MCF 10A (cell line): ENCODE measurements at regions not wholly inside any gene's neighbourhood (a gene's known extent, or its start where the extent isn't known, plus 50 kb on each side); places are given as distances from the start of the nearest gene placed in this dataset.

Source experiments
- BruUV-seq: library from RNA; stranded (reverse); fragments of 400-500 nt; replicated peaks from 2 replicates; lab custom pipeline; 2021; lab: Mats Ljungman, UMichigan
- CTCF ChIA-PET: fragments of 300-600 bp; sonication (Branson Sonifier 250); formaldehyde crosslinking; extraction: SDS; loops from one replicate; lab custom pipeline; 2021; ENCODE audit warnings: antibody characterized with exemption, inconsistent platforms; lab: Yijun Ruan, JAX
- POLR2A ChIA-PET: fragments of 300-600, 350-650 bp; sonication (Branson Sonifier 250); formaldehyde crosslinking; extraction: SDS; loops from one replicate; lab custom pipeline; 2020; ENCODE audit warnings: antibody characterized with exemption, inconsistent platforms; lab: Yijun Ruan, JAX
- DNase-seq: peaks from one replicate; pipeline ENCODE4 v3.0.0-alpha.2; 2018; ENCODE audit not compliant: unreplicated experiment
- H3K27ac Mint-ChIP-seq: one replicate; pipeline ENCODE4 v1.8.0; 2022; ENCODE audit warnings: mild to moderate bottlenecking, low read depth, mixed read lengths; ENCODE audit not compliant: unreplicated experiment
- H3K27me3 Mint-ChIP-seq: one replicate; pipeline ENCODE4 v1.8.0; 2022; ENCODE audit warnings: mixed read lengths; ENCODE audit not compliant: insufficient read depth, unreplicated experiment
- H3K36me3 Mint-ChIP-seq: one replicate; pipeline ENCODE4 v1.8.0; 2022; ENCODE audit warnings: mild to moderate bottlenecking, moderate library complexity, mixed read lengths; ENCODE audit not compliant: insufficient read depth, unreplicated experiment
- H3K4me1 Mint-ChIP-seq: one replicate; pipeline ENCODE4 v1.8.0; 2022; ENCODE audit warnings: mixed read lengths; ENCODE audit not compliant: insufficient read depth, unreplicated experiment
- H3K4me3 Mint-ChIP-seq: one replicate; pipeline ENCODE4 v1.8.0; 2022; ENCODE audit warnings: mild to moderate bottlenecking, moderate library complexity, mixed read lengths; ENCODE audit not compliant: unreplicated experiment
- H3K9me3 Mint-ChIP-seq: one replicate; pipeline ENCODE4 v1.8.0; 2022; ENCODE audit warnings: mixed read lengths; ENCODE audit not compliant: unreplicated experiment
- intact Hi-C: fragments of 100-400 bp; cut with micrococcal nuclease; formaldehyde crosslinking; loops from 2 replicates; pipeline ENCODE4 v1.14.1; 2022
- TF ChIP-seq, protein P1 (sequence below): fragments of 200-600 bp; IDR thresholded peaks from one replicate; pipeline ENCODE4 v1.8.0; 2022; ENCODE audit warnings: antibody characterized with exemption, mild to moderate bottlenecking; ENCODE audit not compliant: unreplicated experiment

DNA sequence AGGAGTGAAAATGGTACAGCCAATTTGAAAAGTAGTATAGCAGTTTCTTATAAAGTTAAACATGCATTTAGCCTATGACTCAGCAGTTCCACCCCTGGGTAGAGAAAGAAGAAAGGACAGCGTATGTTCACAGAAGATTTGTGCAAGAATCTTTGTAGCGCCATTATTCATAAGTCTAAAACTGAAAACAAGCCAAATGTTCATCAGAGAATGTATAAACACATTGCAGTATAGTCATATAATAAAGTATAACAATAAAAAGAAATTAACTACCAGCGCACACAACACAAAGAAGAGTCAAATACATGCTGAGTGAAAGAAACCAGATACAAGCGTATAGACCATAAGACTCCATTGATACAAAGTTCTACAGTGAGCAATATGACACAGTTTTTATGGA is 294.0 kb downstream of the SAMD5 start:
- H3K27me3 Mint-ChIP-seq, result no peaks in the 10 kb centered on the region
- no TSS peak for BruUV-seq
- ChIA-PET CTCF (no interaction called here), POLR2A (no interaction called here)
- TF ChIP-seq, protein P1, sequence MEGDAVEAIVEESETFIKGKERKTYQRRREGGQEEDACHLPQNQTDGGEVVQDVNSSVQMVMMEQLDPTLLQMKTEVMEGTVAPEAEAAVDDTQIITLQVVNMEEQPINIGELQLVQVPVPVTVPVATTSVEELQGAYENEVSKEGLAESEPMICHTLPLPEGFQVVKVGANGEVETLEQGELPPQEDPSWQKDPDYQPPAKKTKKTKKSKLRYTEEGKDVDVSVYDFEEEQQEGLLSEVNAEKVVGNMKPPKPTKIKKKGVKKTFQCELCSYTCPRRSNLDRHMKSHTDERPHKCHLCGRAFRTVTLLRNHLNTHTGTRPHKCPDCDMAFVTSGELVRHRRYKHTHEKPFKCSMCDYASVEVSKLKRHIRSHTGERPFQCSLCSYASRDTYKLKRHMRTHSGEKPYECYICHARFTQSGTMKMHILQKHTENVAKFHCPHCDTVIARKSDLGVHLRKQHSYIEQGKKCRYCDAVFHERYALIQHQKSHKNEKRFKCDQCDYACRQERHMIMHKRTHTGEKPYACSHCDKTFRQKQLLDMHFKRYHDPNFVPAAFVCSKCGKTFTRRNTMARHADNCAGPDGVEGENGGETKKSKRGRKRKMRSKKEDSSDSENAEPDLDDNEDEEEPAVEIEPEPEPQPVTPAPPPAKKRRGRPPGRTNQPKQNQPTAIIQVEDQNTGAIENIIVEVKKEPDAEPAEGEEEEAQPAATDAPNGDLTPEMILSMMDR, result no peak
- no peaks in the 10 kb centered on the region for H3K36me3 Mint-ChIP-seq
- H3K27ac Mint-ChIP-seq, result no peak overlapping the region
- intact Hi-C loops, result no loop called here
- DNase-seq, result peak; percentile 48
- H3K4me3 Mint-ChIP-seq, result no peak overlapping the region
- H3K4me1 Mint-ChIP-seq, result peaks cover 8% of the 10 kb centered on the region
- peaks cover 8% of the 10 kb centered on the region for H3K9me3 Mint-ChIP-seq

DNA sequence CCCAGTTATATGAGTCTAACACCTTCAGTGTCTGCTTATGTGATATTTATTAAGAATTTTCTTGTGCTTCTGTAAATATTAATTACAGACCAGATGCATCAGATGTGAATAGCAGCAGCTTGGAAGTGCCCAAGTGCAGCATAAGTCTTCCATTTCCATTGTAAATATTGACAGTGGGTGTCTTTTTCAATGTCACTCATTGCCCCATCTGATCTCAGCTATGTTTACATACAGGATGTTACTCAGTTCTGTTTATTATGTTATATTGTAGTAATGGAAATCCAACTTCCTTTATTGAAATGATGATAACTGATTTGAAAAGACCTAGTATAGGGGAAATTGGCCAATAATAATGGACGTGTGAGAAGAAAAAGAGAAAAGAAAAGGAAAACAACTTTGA is 296.7 kb downstream of the SAMD5 start:
- ChIA-PET CTCF (interaction anchor here (0.5 to 0.6 kb wide), 2 partner anchors 50 to 166 kb away, joined by 3 to 4 read pairs; no protein-coding TSS in a partner anchor), POLR2A (interaction anchor here (0.7 kb wide), 1 partner anchor 52 kb away, joined by 3 read pairs; no protein-coding TSS in a partner anchor)
- Mint-ChIP-seq H3K9me3 (peaks cover 8% of the 10 kb centered on the region), H3K4me1 (peaks cover 8% of the 10 kb centered on the region), H3K27me3 (no peaks in the 10 kb centered on the region), H3K27ac (no peak overlapping the region), H3K4me3 (no peak overlapping the region), H3K36me3 (no peaks in the 10 kb centered on the region)
- TF ChIP-seq, protein P1, result no peak
- no TSS peak for BruUV-seq
- intact Hi-C loops, result no loop called here
- no peak for DNase-seq

DNA sequence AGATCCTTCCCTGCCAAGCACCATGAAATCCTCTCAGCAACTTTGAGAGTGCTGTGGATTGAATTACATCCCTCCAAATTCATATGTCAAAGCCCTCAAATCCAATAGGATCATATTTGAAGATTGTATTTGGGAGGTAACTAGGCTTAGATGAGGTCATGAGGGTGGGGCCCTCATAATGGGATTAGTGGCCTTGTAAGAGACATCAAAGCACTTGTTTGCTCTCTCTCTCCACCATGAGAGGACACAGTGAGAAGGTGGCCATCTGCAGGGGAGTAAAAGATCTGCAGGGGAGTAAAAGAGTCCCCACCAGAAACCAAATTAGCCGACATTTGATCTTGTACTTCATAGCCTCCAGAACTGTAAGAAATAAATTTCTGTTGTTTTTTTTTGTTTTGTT is 298.2 kb downstream of the SAMD5 start:
- no peaks in the 10 kb centered on the region for H3K36me3 Mint-ChIP-seq
- peaks cover 8% of the 10 kb centered on the region for H3K4me1 Mint-ChIP-seq
- BruUV-seq, result no TSS peak
- TF ChIP-seq, protein P1, result no peak
- no peak overlapping the region for H3K27ac Mint-ChIP-seq
- intact Hi-C loops, result no loop called here
- POLR2A ChIA-PET, result no interaction called here
- no peaks in the 10 kb centered on the region for H3K27me3 Mint-ChIP-seq
- no peak for DNase-seq
- no peak overlapping the region for H3K4me3 Mint-ChIP-seq
- CTCF ChIA-PET, result interaction anchor here (0.6 kb wide), 1 partner anchor 212 kb away, joined by 3 read pairs; no protein-coding TSS in a partner anchor
- peaks cover 8% of the 10 kb centered on the region for H3K9me3 Mint-ChIP-seq

DNA sequence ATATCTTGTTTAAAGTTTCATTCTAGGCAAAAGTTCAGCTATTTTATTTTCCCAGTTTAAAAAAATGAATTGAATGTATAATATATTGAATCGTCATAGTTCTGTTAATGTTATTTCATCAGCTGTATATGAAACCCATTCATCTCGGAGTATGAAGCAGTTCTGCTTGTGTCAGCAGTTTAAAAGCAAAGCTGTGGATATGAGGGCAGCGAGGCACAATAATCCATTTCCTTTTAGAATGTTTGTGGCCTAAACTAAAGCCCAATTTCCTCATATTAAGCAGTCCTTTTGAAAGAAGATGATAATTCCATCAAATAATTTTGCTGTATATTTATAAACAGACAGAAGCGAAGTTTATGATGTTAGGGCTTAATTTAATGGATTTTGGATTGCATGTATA is 300.1 kb downstream of the SAMD5 start:
- Mint-ChIP-seq H3K36me3 (no peaks in the 10 kb centered on the region), H3K4me1 (no peaks in the 10 kb centered on the region), H3K4me3 (no peak overlapping the region), H3K9me3 (peaks cover 8% of the 10 kb centered on the region), H3K27ac (no peak overlapping the region), H3K27me3 (no peaks in the 10 kb centered on the region)
- no TSS peak for BruUV-seq
- ChIA-PET POLR2A (interaction anchor here (0.7 kb wide), 1 partner anchor 442 kb away, joined by 3 read pairs; no protein-coding TSS in a partner anchor), CTCF (interaction anchor here (1.1 kb wide), 1 partner anchor 238 kb away, joined by 4 read pairs; no protein-coding TSS in a partner anchor)
- intact Hi-C loops, result no loop called here
- no peak for DNase-seq
- TF ChIP-seq, protein P1, result no peak
